HG03097 (cell line): ENCODE measurements at regions not wholly inside any gene's neighbourhood (a gene's known extent, or its start where the extent isn't known, plus 50 kb on each side); places are given as distances from the start of the nearest gene placed in this dataset.

ENCODE experiments used
- ATAC-seq: cut with Tn5 transposase; IDR thresholded peaks from one replicate; pipeline ENCODE4 v1.9.1; 2021; ENCODE audit not compliant: unreplicated experiment, low FRiP score

- ATAC-seq = no peak
These were observed 317.7 kb downstream of the MAF start for GRCh38 chr16:79282806-79283205.

DNA sequence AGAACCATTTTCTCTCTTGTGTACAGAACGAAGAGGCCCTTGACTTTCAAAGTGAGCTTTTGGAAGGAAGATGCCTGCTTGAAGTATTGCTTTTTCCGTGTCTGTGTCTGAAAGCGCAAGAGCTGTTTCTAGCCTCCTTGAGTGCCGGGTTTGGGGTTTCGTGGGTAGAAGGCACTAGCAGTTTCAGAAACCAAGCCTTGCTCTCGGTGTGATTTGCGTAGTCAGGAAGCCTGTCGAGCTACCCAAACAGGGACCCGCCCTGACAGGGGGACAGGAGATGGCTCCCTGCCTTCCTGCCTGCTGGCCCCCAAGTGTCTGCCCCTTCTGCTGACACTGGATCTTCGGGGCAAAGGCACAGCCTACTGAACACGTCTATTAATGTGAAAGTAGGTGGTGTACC, 322.0 kb downstream of the MAF start:
- ATAC-seq = no peak

- ATAC-seq = no peak
These were observed 324.0 kb downstream of the MAF start for GRCh38 chr16:79276501-79276900.

- no peak for ATAC-seq
These were observed 326.3 kb downstream of the MAF start for GRCh38 chr16:79274264-79274663.

DNA sequence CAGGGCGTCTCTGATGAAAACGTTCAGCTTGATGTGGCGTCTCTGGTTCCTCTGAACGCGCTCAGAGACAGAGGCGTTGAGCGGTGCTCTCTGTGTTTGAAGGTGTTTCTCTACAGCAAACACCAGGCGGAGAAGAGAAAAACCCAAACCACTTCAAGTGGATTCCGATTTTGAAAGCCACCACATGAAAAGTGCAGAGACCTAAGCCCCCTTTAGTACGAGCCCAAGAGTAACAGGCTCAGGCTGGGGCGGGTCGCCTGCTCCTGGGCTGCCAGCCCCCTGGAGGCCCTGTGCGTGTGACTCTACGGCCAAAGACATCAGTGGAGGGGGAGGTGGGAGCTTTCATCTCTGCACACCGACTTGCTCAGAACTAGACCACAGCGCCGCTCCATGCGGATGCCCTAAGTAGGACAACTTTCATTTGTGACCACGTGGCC, 328.4 kb downstream of the MAF start:
- no peak for ATAC-seq

DNA sequence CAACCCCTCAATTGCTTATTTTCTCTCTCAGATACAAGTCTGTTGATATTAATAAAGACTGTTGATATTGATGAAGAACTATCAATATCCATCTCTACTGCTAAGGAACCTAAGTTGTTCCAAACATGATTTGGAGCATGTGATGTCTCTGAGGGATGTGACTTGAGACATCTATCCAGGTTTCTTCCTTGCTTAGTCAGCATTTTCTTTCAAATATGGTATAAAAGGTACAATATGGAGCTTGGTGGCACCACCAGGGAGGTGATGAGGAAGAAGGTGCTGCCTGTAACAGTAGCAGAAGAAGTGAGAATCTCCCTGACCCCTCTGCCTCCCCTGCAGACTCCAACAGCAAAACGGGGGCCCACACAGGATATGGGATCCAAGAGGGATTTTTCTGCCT, 329.0 kb downstream of the MAF start:
- ATAC-seq = no peak

GRCh38 chr16:79270011-79270410, 330.5 kb downstream of the MAF start:
- ATAC-seq = no peak

DNA sequence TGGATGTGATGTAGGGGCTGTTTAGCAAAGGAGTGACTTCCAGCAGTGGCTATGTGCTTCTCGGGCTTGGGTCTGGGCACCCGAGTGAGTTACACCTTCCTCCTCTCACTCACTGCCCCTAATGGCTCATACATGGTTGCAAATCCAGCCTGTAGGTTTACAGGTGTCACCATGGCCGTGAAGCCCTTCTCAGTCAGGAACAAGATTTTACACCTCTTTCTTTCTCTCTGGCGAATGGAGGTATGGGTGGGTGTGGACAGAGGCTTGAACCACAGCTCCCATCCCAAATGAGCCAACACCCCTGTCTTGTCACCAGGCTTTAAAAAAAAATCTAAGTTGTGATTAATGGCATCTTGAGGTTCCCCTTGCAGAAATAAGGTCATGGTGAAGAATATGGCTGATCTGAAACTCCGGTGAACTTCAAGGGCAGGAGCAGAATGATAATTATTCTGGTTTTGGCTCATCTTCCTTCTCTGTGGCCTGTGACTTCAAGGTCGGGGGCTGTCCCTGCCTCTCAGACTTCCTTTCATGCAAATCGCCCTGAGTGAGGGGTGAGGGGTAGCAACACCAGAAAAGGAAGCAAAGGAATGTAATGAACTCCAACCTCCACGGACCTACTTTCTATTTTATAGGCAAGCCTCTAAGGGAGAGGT, 331.2 kb downstream of the MAF start:
- no peak for ATAC-seq

DNA sequence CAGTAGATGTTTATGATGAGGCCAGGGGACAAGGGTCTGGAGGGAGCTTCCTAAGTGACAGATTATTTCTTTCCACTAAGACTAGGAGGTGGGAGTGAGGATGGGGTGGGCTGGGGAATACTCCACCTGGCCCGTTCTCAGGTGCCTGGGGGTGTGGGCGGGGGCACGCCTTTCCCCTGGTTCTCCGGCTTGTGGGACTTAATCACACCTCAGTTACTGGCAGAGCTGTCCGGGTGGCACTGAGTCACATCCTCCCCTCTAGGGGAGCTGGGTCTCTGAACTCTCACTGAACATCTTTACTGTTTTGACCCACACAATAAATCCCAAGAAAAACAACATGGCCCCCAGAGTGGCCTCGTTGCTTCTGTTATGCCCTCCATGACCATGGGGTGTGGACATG, 332.8 kb downstream of the MAF start:
- no peak for ATAC-seq

GRCh38 chr16:79267146-79267545, 333.4 kb downstream of the MAF start:
- no peak for ATAC-seq

DNA sequence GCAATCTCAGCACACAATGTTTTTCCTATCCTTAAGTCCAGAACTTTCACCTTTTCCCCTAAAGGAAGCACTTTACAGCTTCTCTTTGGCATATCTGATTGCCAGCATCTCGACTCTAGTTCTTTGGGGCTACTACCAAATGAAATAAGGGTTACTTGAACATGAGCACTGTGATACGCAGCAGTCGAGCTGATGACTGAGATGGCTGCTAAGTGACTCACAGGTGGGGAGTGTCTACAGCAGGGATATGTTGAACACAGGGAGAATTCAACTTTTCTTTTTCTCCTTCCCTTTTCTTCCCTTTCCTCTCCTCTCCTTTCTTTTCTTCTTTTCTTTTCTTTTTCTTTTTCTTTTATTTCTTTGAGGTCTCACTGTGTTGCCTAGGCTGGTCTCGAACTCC, 334.8 kb downstream of the MAF start:
- ATAC-seq = no peak

DNA sequence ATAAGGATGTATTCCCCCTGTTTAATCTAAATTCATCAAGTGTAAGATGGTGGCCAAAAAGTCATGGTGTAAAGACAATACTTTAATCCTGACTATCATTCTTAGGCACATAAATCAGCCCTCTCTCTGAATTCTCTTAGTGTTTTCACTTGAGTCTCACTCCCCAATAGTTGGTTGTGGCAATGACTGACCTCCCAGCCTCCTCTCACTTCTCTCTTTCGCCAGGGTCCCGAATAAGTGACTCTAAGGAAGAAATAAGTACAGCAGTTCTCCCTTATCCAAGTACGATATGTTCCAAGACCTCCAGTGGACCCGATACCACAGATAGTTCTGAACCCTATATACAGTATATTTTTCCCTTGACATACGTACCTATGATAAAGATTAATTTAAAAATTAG, 335.3 kb downstream of the MAF start:
- no peak for ATAC-seq

- ATAC-seq = no peak
These were observed 336.1 kb downstream of the MAF start for GRCh38 chr16:79264237-79265109.

- no peak for ATAC-seq
These were observed 337.1 kb downstream of the MAF start for GRCh38 chr16:79263425-79263824.
